ENCODE measurements at regions not wholly inside any gene's neighbourhood (a gene's known extent, or its start where the extent isn't known, plus 50 kb on each side); places are given as distances from the start of the nearest gene placed in this dataset.
"Not testable (repeated sequence)": the region's sequence is repeated elsewhere in the genome, so short reads cannot be mapped to it uniquely, and the experiment has no call there.

- DNase-seq: no peak
Observed at GRCh38 chr5:78726571-78726970, 78.0 kb upstream of the LHFPL2 start.

GRCh38 chr5:78726003-78726402, 77.4 kb upstream of the LHFPL2 start:
- no peak for DNase-seq

GRCh38 chr5:78724061-78724460, 75.5 kb upstream of the LHFPL2 start:
- DNase-seq: no peak

- no peak for DNase-seq
Observed at GRCh38 chr5:78720997-78721396, 72.4 kb upstream of the LHFPL2 start.

- no peak for DNase-seq
Observed at GRCh38 chr5:78720227-78720985, 71.8 kb upstream of the LHFPL2 start.

- no peak for DNase-seq
Observed at GRCh38 chr5:78719504-78720219, 71.1 kb upstream of the LHFPL2 start.

GRCh38 chr5:78718824-78719223, 70.3 kb upstream of the LHFPL2 start:
- no peak for DNase-seq

GRCh38 chr5:78717674-78718584, 69.4 kb upstream of the LHFPL2 start:
- DNase-seq: no peak

- no peak for DNase-seq
Observed at GRCh38 chr5:78716206-78716605, 67.6 kb upstream of the LHFPL2 start.

GRCh38 chr5:78715351-78715750, 66.8 kb upstream of the LHFPL2 start:
- not testable (repeated sequence) for DNase-seq

- DNase-seq: not testable (repeated sequence)
Observed at GRCh38 chr5:78711670-78712069, 63.1 kb upstream of the LHFPL2 start.

GRCh38 chr5:78709729-78710430, 61.3 kb upstream of the LHFPL2 start:
- DNase-seq: not testable (repeated sequence)

GRCh38 chr5:78706825-78707224, 58.3 kb upstream of the LHFPL2 start:
- DNase-seq: no peak

- no peak for DNase-seq
Observed at GRCh38 chr5:78706381-78706780, 57.8 kb upstream of the LHFPL2 start.

- DNase-seq: no peak
Observed at GRCh38 chr5:78705826-78706225, 57.3 kb upstream of the LHFPL2 start.

GRCh38 chr5:78701795-78702410, 53.3 kb upstream of the LHFPL2 start:
- DNase-seq: no peak

- no peak for DNase-seq
Observed at GRCh38 chr5:78699552-78700153, 51.1 kb upstream of the LHFPL2 start.

GRCh38 chr5:78698191-78698791, 49.7 kb upstream of the LHFPL2 start:
- peak; percentile 75 for DNase-seq

Measured in femur (tissue), 1 donor.